Fibroblast of skin of right biceps (primary cell): ENCODE measurements at regions not wholly inside any gene's neighbourhood (a gene's known extent, or its start where the extent isn't known, plus 50 kb on each side); places are given as distances from the start of the nearest gene placed in this dataset.

Source experiments
- DNase-seq: peaks from one replicate; pipeline ENCODE4 v3.0.0-alpha.2; 2013

DNA sequence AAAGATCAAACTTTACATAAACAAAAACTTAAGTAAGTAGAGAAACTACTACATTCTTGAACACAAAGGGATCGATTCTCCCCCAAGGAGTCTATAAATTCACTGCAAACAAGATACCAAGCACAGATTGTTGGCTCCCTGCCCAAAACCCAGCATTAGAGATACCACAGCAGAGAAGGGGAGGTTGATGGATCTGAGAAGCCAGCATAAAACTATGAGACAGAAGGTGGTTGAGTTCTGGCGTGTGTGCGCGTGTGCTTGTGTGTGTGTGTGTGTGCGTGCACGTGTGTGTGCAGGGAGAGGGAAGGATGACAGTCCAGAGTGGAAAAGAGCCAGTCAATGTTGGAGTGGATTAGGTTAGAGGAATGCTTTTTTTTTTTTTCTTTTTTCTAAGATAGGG lies 143.2 kb upstream of the PRR20G start:
- peak; percentile 5 for DNase-seq

DNA sequence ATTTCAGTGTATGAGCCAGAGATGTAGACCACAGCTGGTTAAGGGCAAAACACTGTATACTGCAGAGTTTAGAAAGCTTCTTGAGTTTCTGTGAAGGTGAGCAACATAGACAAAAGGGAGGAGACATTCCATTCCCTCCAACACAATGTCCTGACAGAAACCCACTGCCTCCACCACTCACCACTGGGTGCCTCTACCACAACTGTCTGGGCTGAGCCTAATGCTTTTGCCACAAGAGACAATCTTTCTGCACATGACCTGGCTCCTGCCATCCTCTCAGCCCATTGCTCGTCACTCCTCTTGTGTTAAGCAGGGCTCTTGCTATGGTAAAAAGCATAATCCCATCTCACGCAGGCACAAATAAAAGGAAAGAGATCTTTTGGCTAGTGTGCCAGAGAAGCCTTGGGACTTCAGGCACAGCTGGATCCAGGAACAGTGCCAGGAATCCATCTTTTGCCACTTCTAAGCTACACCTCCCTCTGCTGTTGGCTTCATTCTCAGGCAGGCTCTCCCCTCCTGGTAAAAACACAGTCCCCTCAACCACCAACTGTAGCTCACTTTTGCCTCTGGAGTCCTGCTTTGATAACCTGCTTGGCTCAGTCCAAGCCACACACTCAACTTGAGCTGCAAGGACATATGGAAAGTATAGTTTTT lies 140.6 kb upstream of the PRR20G start:
- DNase-seq: no peak

DNA sequence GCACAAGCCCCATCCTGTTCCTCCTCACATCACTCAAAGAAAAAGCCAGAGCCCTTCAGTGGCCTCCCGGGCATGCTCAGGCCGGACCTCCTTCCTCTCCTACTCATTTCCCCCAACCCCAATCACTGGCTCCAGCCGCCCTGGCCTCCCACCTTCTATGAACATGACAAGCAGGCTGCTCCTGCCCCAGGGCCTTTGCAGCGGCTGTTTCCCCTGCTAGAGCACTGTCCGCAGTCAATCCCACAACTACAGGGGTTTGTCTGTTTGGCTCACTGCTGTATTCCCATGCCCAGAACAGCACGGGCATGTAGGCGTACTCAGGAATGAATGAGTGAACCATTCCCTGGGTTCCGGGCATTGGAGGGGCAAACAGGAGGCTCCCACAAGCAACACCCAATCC lies 139.8 kb upstream of the PRR20G start:
- no peak for DNase-seq

DNA sequence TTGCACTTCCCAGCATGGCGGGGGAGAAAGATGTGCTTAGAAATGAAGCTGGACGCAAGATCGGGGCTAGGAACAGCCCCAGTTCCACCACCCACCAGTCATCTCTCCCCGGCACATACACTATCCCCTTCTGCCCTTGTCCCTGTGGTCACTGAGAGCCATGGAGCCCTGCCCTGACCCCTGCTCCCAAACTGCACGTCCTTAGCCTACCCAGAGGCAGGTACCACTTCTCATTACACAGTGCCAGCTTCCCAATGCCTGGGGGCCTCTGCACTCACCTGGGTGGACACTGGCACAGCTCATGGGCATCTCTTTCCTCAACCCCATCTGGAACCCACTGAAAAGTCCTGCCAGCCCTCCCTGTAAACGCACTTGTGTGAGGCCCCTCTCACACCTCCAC lies 139.3 kb upstream of the PRR20G start:
- no peak for DNase-seq

DNA sequence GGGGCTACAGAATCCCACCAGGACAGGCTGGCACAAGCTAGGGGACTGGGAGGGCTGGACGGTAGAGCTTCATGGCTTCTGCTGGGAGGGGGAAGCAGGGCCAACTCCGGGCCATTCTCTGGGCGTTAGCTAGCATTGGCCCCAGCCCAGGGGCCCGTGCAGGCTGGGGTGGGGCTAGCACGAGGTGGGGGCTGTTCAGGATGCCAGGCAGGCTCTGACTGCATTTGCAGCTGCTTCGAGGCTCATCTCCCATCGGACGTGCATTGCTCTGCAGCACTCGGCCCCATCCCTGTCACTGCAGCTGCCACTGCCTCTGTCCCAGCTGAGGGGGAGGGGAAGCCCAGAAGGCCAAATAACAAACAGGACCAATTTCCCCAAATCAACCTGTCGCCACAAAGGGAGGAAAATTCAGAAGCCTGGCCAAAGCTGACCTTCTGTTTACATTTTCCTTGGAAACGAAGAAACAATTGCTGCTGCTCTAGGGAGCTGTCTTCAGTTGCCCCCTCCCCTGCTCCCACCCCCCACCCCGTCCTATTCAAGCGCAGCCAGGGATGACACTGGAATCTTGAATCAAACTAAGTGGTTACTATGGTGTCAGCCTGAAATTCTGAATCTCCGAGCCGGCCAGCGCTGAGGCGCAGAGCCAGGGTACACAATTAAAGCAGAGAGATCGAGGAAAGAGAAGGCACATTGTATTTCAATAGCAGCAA lies 138.8 kb upstream of the PRR20G start:
- DNase-seq: no peak

DNA sequence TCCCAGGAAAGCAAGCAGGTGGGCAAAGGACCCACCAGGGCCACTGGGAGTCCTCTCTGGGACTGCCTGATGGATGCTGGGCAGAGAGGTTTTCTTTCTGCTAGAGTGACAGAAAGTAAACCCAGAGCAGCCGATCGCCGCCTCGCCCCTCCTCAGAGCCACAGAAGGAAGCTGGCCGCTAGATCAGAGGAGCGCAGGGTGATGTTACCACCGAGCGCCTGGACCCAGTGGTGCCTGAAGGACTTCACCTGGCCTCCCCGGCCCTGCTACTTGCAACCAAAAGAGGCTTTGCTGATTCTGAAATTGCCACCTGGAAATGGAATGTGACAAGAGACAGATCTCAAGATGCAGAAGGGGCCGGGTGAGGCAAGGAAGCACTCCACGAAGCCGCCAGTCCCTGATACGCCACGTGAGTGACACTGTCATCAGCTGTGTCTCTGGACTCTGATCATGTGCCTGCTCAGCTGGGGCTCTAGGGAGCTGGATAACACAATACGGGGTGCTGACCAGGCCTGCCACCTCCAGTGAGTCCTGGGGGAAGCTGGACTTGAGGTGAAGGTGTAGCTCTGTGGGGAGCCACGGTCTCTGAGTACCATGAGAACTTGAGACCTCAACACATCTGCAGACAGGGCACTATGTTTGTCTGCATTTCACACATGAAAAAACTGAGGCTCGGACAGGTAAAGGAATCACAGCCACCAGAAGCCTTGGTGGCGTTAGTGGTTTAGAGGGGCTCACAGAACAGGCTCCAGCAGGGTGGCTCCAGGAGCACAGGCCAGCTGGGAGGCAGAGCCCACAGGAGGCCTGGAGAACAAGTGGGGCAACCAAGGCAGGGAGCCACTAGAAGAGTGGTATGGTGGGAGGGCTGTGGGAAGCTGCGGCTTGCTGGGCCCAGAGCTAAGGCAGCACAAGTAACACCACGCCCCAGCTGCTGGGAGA lies 137.9 kb upstream of the PRR20G start:
- DNase-seq: no peak

DNA sequence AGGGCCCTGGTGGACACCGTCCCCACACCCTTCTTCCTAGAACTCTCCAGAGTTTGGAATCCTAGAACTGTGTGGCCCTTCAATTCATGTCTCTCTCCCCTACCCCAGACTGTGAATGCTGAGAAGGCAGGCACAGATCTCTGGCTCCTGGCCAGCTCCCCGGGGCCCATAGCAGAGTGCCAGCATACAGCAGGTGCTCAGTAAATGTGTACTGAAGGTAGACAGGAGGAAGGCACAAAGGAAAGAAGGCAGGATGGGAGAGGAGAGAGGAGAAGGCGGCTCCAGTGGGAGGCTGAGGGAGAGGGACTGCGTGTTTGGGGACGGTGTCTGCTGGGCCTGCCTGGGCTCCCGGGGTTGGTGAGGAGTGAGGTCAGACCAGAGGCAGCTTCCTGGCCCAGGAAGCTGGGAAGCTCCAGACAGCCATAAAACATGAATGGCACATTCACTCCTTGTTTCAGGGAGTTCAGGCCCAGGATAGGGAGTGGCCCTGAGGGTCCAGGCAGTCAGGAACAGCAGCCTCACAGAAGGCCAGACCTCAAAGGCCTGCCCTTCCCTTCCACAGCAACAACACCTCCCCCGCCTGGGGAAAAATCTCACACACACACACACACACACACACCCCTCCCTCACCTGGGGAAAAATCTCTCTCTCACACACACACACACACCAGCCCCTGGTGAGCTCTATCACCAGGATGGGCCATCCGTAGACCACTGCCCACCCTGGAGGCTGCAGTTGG lies 137.1 kb upstream of the PRR20G start:
- DNase-seq: no peak

DNA sequence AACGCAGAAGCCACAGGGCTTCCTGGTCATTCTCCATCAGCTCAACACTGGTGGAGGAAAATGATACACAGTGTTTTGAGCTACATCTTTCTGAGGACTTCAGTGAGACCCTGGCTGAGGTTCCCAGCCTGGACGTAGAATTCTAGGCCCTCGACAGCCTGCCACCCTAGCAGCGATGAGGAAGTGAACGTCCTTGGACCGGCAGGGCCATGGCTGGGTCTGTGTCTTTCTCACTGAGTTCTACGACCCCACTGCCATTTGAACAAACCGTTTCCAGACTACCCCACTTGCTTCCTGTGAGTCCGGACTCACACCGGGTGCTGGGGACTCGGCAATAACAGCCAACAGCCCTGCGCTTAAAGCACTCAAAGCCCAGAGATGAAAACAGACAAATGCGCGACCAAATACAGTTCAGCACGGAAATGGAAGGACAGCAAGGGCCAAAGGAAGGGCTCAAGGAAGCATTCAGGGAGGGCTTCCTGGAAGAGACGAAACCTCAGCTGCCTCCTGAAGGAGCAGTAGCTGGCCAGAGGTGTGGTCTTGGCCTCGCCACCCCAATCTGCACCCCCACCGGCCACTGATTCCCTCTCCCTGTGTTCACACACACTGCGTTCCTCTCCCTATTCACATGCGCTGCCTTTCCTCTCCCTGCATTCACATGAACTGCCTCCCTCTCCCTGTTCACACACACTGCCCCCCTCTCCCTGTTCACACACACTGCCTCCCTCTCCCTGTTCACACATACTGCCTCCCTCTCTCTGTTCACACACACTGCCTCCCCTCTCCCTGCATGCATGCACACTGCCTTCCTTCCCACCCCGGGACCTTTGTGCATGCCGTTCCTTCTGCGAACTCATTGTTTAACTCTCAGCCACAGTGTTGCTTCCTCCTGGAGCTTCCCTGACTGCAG lies 136.3 kb upstream of the PRR20G start:
- DNase-seq: no peak

DNA sequence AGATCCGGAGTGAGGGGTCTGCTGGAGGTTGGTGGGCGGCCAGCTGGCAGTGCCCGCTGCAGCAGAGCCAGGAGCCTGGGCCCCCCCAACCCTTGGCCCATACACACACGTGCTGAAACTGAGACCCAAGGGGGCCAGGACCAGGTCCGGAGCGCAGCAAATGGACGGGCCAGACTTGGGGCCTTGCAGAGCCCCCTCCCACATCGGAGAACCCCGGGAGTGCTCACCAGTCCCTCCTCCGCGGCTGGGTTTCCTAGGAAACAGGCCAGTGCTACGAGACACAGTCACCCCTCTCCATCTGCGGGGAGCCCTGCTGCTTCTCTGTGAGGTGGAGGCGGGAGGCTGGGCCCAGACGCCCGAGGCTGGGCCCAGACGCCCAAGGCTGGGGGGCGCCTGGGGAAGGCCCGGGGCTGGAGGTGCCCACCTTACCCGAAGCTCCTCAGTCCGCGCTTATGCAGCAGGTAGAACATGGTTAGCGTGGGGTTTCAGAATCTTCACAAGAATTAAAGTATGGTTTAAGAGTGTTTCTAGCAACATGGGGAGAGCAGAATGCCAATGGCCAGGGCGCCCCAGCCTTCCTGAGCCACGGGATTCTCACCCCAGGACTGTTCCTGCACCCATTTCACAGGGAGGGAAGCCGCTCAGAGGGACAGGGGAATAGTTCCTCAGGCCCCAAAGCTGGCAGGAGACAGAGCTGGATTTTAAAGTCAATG lies 135.0 kb upstream of the PRR20G start:
- no peak for DNase-seq

DNA sequence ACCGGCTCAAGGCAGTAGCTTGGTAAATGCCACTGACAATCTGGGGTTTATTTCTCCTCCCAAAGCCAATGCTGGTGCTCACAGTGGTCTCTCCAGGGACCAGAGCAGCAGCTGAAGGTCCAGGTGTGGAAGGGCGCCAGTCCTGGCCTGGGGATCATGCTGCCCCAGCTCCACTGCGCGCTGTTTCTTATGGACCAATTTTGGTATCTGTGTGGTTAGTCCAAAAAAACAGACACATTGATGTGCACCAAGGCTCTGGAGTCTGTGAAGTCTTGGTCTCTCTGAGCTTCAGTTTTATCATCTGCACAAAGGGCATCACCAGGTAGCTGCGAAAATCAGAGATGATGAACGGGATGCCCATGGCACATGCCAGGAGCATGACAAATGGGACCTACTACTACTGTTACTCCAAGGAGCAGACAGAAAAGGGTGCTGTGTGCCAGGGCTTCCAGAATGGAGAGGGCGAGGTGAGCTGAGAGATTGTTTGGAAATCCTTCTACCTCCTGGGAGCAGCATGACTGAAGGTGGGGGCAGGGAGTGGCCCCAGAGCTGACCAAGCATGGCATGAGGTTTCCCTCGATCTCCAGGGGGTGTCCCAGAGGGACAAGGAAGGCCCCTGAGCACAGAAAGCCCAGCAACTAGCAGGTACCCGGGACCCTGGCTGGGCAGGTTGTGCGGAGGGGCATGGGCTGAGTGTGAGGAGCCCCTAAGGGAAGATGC lies 134.3 kb upstream of the PRR20G start:
- DNase-seq: no peak

DNA sequence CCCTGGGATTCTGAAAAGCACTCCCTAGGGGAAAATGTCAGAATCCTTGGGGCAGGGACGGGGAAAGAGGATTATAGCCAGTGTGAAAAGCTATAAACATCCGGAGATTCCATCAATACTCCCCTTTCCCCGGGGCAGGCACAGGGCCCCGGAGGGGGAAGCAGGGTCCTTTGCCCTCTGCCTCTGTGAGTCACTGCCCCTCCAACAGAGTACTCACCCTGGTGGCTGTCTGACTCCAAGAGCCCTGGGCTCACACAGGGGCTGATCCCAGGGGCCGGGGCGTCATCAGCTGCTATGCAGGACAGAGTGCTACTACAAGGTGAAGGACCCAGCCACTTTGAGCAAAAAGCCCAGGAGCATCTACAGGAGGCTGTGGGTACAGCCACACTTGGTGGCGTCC lies 133.0 kb upstream of the PRR20G start:
- no peak for DNase-seq

DNA sequence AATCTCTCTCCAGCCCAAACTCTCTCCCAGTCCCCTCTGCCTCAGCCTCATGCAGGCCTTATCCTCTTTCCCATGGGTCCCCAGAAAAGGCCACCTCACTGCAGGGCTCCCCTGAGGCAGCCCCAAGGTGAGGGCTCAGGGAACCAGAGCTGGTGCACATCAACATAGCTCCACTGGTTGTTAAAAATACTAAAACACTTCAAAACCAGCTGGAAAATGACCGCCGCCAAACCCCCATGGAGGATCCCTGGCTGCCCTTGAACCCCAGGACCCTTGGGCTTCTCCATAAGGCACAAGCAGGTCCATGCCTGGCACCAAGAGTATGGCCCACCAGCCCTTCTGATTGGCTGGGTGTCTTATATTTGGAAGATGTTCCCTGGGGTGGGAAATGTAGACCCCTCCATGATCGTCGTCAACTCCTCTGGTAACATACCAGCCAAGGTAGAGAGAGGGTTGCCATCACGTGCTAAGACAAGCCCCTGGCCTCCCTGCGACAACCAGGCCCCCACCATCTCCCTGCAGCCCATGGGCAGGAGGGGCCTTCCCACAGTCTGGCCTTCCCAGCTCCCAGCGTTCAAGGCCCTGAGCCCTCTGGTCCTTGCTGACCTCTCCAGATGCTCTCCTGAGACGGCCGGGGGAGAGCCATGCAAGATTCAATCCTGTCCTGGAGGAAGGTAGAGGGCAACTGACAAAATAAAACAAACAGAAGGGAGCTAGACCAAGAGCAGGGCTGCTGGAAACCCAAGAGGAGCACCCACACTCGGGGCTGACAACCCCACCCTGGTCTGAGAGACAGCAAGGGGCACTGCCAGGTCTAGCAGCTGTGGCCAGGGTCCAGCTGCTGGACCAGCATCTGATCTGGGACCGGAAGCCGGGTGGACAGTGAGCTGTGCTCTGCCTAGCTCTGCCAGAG lies 132.1 kb upstream of the PRR20G start:
- no peak for DNase-seq

DNA sequence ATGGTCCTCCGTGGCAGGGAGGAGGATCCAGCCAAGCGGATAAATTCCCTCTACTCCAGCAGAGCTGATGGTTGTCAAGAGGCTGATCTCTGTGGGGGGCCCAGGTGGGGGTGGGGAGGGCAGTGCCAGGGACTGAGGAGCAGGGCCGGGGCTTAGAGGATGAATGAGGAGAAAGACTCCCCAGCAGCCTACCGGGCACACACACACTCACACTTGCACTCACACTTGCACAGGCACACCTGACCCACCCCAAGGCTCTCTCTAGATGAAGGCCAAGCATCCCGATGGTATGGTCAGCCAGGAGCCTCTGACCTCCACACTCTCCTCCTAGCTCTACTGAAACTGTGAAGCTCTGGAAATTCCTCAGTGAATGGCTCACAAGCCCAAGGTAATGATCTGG lies 131.3 kb upstream of the PRR20G start:
- DNase-seq: no peak

DNA sequence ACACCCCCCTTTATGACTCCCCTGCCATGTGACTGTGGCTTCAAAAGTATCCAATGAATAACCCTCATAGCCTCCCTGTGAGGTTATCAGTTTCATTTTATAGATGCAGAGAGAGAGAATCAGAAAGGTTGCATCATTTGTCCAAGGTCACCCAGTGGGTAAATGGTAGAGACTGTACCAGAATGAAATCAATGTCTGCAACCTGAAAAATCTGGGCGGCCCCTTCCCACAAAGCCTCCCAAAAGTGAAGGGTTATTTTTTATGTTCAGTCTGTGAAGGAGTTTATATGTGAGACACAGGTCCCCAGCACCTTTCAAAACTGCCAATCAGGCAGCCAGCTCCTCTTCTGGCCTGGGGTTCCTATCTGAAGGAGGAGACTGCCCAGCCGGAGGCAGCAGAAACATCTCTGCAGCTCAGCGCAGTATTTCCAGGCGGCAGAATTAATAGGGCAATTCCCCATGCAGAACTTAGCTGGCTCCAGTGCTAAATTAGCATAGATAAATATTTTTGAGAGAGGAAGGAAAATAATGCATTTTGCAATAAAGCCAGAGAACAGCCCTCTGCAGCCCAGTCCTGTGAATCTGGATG lies 130.8 kb upstream of the PRR20G start:
- no peak for DNase-seq

DNA sequence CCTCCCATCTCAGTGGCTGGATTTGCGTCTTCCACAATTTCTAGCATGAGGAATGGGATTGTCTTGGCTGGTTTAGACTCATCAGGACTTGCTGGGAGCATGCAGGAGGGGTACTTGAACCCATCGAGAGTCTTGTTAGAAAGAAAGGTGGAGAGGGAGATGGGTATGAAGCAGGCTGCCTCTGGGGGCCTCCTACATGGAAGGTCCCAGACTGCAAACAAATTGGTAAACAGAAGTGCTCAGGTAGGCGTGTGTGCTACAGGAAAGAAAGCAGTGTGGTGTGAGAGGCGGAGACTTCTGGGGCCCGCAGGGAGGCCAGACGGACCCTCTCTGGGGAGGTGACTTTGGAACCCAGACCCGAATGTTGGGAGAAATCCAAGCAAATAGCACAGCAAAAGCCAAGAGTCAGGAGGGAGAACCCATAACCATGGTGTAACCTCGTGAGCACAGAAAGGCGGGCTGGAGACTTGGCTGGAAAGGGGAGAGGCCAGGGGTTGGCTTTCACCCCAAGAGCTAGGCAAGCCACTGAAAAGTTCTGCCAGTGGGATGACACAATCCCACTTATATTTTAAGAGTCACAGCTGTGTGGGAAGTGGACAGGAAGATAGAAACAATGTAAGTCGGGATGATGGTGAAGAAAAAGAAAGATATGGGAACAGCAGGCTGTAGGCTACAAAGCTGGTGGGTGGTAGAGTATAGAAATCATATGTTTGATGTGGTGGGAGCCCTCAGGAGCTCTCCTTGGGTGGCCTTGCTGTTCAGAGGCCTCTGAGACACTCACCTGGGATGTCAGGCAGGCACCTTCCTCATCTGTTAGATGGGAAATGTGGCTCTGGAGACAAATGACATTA lies 130.1 kb upstream of the PRR20G start:
- no peak for DNase-seq

DNA sequence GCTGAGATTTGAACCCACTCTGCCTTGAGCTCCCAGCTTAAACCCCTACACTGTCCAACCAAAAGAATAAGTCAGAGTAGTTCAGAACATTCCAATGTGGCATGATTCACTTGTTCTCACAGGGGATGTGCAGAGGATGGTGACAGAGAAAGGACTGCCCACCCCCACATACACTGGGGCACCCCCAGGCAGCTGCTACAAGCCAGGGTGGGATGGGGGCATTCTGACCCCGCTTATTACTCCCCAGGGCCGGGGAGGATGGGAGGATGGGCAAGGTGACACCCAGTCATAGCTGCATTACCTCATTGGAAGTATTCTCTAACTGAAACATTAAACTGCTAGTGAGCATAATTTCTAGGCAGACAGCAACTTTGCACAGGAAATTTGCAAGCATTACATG lies 126.0 kb upstream of the PRR20G start:
- DNase-seq: no peak

DNA sequence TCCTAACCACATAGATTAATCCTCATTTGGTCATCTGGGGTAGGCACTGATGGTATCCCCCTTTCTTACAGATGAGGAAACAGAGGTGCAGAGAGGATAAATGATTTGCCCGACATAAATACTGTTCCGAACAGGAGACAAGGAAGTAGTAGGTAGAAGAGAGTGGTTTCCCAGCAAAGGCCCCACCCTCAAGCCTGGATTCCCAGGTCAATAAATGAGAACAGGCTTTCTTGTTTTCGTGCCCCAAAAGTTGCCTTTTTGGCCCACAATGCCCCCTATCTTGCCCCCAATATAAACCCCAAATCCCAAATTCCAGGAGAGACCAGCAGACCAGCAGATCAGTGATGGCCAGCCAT lies 125.5 kb upstream of the PRR20G start:
- DNase-seq: no peak
